Right lung (tissue), 2 donors: ENCODE measurements at regions not wholly inside any gene's neighbourhood (a gene's known extent, or its start where the extent isn't known, plus 50 kb on each side); places are given as distances from the start of the nearest gene placed in this dataset.
A peak's percentile ranks its signal among the peaks of the same experiment; 100 is the strongest.

ENCODE experiments used
- DNase-seq, 2 donors: peaks; one replicate each; pipeline ENCODE4 v3.0.0-alpha.2; 2013

- peak in 1 of 2 donors; percentile 13 for DNase-seq
These were observed 897.2 kb downstream of the TBC1D22A start for GRCh38 chr22:47659467-47660223.

GRCh38 chr22:47658182-47658581 lies 895.7 kb downstream of the TBC1D22A start:
- no peak for DNase-seq

DNA sequence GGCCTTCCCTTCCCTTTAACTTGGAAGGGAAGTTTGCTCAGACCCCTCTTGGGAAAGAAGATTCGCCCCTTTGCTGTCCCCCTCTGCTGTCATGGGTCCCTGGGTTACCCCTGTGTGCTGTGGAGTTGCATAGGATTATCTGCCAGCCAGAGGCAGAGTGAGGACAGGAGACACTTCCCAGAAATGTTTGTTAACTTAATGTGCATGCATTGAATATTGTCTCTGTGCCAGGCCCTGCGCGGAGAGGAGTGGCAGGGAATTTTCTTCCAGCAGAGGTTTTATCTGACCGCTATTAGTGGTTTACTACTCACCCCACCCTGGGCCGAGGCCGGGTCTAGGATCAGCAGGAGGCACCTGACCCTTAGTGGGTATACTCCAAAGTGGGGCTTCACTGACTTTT lies 894.8 kb downstream of the TBC1D22A start:
- DNase-seq = no peak

DNA sequence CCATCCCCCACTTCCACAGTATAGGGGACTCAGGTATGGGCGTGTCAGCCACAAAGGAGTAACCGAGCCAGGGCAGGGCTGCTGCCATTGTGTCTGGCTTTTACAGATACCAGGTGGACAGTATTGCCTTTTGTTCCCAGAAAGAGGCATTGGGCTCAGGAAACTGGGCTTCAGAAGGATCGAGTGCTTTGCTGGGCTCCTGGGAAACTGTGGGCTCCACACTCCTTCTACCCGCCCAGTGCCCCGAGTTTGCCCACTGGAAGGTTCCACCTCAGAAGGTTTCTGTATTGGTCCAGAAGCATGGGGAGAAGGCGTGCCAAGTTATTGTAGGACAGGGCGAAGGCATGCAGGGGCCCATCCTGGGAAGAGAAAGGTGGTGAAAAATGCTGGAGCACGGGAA lies 894.4 kb downstream of the TBC1D22A start:
- DNase-seq = no peak

- no peak for DNase-seq
These were observed 893.5 kb downstream of the TBC1D22A start for GRCh38 chr22:47655930-47656329.

GRCh38 chr22:47654922-47655491 lies 892.6 kb downstream of the TBC1D22A start:
- no peak for DNase-seq

- no peak for DNase-seq
These were observed 891.5 kb downstream of the TBC1D22A start for GRCh38 chr22:47653921-47654320.

DNA sequence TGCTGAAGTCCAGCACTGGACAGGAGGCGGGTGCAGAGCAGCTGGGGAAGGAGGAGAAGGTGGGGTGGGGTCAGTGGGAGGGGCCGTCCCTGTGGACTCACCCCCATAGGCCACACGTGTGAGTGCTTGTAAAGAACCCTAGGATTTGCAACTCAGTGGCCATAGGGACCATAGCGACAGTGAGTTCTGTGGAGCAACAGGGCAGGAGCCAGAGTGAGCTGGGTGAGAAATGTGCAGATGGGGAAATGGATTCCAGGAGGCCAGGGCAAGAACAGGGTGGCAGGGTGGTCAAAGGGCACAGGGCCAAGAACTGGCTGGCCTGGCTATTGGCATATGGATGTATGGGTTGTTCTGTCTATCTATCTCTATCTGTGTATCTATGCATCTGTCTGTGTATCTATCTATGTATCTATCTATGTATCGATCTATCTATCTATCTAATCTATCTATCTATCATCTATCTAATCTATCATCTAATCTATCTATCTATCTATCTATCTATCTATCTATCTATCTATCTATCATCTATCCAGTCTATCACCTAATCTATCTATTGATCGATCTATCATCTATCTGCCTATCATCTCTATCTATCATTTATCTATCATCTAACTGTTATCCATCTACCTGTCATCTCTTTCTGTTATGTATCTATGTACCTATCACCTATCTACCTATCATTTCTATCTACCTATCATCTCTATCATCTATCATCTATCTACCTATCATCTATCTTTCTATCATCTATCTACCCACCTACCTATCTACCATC lies 889.0 kb downstream of the TBC1D22A start:
- no peak for DNase-seq

DNA sequence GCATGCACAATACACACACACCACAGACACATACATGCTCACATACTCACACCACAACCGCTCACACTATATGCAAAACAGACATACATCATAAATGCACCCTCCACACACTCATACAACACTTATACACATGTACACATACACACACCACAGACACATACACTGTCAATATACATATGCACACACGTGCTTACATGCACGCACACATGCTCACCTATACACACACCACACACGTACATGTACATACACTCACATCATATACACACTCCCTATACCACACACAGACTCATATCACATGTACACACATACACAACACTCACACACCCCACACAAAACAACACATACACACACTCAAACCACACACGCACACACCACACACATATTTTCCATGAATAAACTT lies 885.3 kb downstream of the TBC1D22A start:
- DNase-seq = no peak

DNA sequence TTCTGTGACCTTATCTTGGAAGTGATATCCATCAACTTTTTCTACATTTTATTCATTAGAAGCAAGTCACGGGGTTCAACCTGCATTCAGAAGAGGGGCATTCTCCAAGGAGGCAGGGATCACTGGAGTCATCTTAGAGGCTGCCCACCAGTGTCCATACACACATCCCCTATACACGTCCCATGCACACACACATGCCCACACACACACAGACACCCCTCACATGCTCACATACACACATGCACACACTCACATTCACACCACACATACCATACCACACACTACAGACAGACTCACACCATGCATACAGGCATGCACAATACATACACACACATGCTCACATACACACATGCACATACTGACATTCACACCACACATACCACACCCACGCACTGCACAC lies 884.7 kb downstream of the TBC1D22A start:
- DNase-seq = no peak

GRCh38 chr22:47645923-47646322 lies 883.5 kb downstream of the TBC1D22A start:
- no peak for DNase-seq

GRCh38 chr22:47645450-47645914 lies 883.0 kb downstream of the TBC1D22A start:
- DNase-seq = no peak

DNA sequence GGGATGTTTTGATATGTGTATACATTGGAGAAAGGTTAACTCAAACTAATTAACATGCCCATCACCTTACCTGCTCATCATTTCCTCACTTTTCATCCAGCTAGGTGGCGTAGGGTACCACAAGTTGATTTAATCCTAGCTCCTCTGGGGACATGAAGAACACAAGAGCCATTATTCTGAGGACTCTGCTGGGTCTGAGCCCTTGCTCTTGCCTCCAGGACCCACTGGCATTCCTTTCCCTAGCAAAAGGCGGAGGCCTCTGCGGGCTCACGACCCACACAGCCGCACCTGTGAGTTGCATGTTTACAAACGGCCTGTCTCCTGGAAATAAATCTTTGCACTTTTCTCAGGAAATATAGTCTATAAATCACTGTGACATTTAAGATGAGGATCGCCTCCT lies 871.9 kb downstream of the TBC1D22A start:
- DNase-seq = no peak

GRCh38 chr22:47633111-47633510 lies 870.7 kb downstream of the TBC1D22A start:
- no peak for DNase-seq

- DNase-seq = no peak
These were observed 870.3 kb downstream of the TBC1D22A start for GRCh38 chr22:47632701-47633100.

DNA sequence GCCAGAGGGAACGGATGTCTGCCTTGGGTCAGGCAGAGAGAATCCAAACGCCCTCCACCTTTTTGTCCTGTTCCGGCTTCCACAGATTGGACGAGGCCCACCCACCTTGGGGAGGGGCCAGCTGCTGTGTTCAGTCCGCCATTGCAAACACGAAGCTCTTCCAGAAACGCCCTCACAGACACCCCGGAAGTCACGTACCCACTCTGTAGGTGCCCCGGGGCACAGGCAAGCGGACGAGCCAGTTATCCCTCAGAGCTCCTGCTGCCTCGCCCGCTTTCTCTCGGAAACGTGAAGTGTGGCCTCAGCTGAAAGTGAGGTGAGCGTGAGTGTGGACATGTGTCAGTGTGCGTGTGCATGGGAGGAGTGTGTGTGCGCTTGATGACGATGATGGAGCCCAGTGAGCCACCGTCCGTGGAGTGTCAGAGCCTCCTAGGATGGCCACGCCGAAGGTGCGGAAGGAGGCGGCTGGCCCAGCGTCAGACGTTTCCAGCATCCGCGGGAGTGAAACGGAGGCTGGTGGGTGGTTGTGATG lies 869.2 kb downstream of the TBC1D22A start:
- DNase-seq = no peak

- DNase-seq = no peak
These were observed 868.5 kb downstream of the TBC1D22A start for GRCh38 chr22:47630741-47631534.

- DNase-seq = no peak
These were observed 867.6 kb downstream of the TBC1D22A start for GRCh38 chr22:47629791-47630655.

DNA sequence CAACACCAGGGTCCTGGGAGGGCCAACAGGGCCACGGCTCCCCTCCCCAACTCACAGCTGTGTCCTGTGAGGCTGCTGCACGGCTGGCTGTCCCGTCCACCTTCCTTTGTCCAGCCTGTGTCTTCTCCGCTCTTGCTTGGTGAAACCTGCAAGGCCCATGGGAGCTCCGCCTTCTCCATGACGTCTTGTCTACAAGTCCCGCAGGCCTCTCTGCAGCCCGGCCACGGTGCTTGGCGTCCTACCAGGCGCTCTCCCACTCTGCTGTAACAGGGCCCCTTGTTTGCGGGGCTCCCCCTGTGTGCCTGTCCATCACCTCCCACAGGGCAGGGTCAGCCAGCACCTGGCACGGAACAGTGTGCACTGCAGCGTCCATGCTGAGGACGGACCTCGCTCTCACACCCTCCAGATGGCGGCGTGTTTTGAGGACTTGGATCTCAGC lies 866.8 kb downstream of the TBC1D22A start:
- DNase-seq = peak in 1 of 2 donors; percentile 13

- DNase-seq = no peak
These were observed 866.2 kb downstream of the TBC1D22A start for GRCh38 chr22:47628477-47629272.
